A549 (cell line): ENCODE measurements at regions not wholly inside any gene's neighbourhood (a gene's known extent, or its start where the extent isn't known, plus 50 kb on each side); places are given as distances from the start of the nearest gene placed in this dataset.

Experiments used
- ATAC-seq, 2 experiments: fragments of 200-7000 bp in 1 of 2; fragments of >200 bp in 1 of 2; cut with Nextera tagmentation in 1 of 2; cut with Tn5 transposase in 1 of 2; 3 replicates each; pipeline versions ENCODE4 v1.8.0 to v1.9.1; 2018 to 2020; ENCODE audit warnings: mild to moderate bottlenecking in 1 of 2, moderate library complexity in 1 of 2
- CTCF ChIA-PET: fragments of 300-600 bp; sonication (Branson Sonifier 250); formaldehyde crosslinking; extraction: SDS; loops from one replicate; lab custom pipeline; 2021; ENCODE audit warnings: antibody characterized with exemption, inconsistent platforms; lab: Yijun Ruan, JAX
- POLR2A ChIA-PET: fragments of 350-600 bp; formaldehyde crosslinking; extraction: SDS; loops from one replicate; lab custom pipeline; 2021; ENCODE audit warnings: antibody characterized with exemption, inconsistent platforms; lab: Yijun Ruan, JAX
- DNase-seq, 2 experiments: peaks; one replicate each; pipeline versions ENCODE4 v3.0.0 to v3.0.0-alpha.2; 2011 to 2016; ENCODE audit warnings: low read depth in 1 of 2, low spot score in 1 of 2
- FAIRE-seq: peaks from 2 replicates; lab custom pipeline; 2011; peaks lifted over from hg19 to GRCh38; lab: Jason Lieb, UNC
- H3K27ac ChIP-seq, 2 experiments: fragments of >200 bp; sonication (Bioruptor Twin); formaldehyde crosslinking; 3 replicates each; pipeline ENCODE4 v1.5.1; 2016 to 2017
- H3K4me1 ChIP-seq: fragments of >200 bp; sonication (Bioruptor Twin); formaldehyde crosslinking; 3 replicates; pipeline ENCODE4 v1.6.1; 2016
- H3K4me2 ChIP-seq: fragments of >200 bp; sonication (Bioruptor Twin); formaldehyde crosslinking; 3 replicates; pipeline ENCODE4 v1.6.1; 2016
- H3K4me3 ChIP-seq: fragments of >200 bp; sonication (Bioruptor Twin); formaldehyde crosslinking; 3 replicates; pipeline ENCODE4 v1.5.1; 2016
- H3K9me3 ChIP-seq: fragments of >200 bp; sonication (Bioruptor Twin); formaldehyde crosslinking; 3 replicates; pipeline ENCODE4 v1.6.1; 2016
- CBX2 ChIP-seq: fragments of 200-600 bp; sonication (generic); IDR thresholded peaks from 2 replicates; pipeline ENCODE4 v1.6.1; 2016; ENCODE audit warnings: low read depth, mild to moderate bottlenecking, borderline replicate concordance
- CEBPB ChIP-seq, 2 experiments: fragments of >200 bp in 1 of 2; sonication (Bioruptor Twin) in 1 of 2; formaldehyde crosslinking in 1 of 2; IDR thresholded peaks; 2 replicates each; pipeline ENCODE4 v1.6.1; 2012 to 2016
- CHD2 ChIP-seq: fragments of 150-350 bp; IDR thresholded peaks from 2 replicates; pipeline ENCODE4 v1.6.1; 2014; ENCODE audit warnings: low read length; ENCODE audit not compliant: partially characterized antibody
- CHD4 ChIP-seq: fragments of 200-600 bp; sonication (generic); IDR thresholded peaks from 2 replicates; pipeline ENCODE4 v1.6.1; 2016; ENCODE audit warnings: antibody characterized with exemption, mild to moderate bottlenecking, borderline replicate concordance
- EHF ChIP-seq: fragments of 250-450 bp; sonication (Bioruptor Pico); IDR thresholded peaks from 2 replicates; pipeline ENCODE4 v1.5.0; 2020; ENCODE audit warnings: mild to moderate bottlenecking
- EP300 ChIP-seq, 2 experiments: fragments of >200 bp; sonication (Bioruptor Twin); formaldehyde crosslinking; IDR thresholded peaks; 2 replicates in 1 of 2; 3 replicates in 1 of 2; pipeline ENCODE4 v1.6.1; 2016 to 2017
- FOSL2 ChIP-seq, 2 experiments: fragments of 450-650 bp in 1 of 2; fragments of >200 bp in 1 of 2; sonication (Bioruptor Twin) in 1 of 2; formaldehyde crosslinking; IDR thresholded peaks; 2 replicates each; pipeline versions ENCODE4 v1.5.0 to v1.6.1; 2016 to 2020; ENCODE audit warnings: mild to moderate bottlenecking in 1 of 2, moderate library complexity in 1 of 2
- GATA3 ChIP-seq: IDR thresholded peaks from 2 replicates; pipeline ENCODE4 v1.6.1; 2012; ENCODE audit warnings: borderline replicate concordance
- HDAC2 ChIP-seq: fragments of 200-600 bp; sonication (generic); IDR thresholded peaks from 2 replicates; pipeline ENCODE4 v1.6.1; 2016
- HEYL ChIP-seq: fragments of 250-450 bp; sonication (Bioruptor Pico); IDR thresholded peaks from 2 replicates; pipeline ENCODE4 v1.8.0; 2021; ENCODE audit warnings: mild to moderate bottlenecking, moderate library complexity
- JUN ChIP-seq, 2 experiments: fragments of >200 bp; sonication (Bioruptor Twin); formaldehyde crosslinking; IDR thresholded peaks; 2 replicates in 1 of 2; 3 replicates in 1 of 2; pipeline ENCODE4 v1.6.1; 2016 to 2017
- JUNB ChIP-seq: fragments of >200 bp; sonication (Bioruptor Twin); formaldehyde crosslinking; IDR thresholded peaks from 2 replicates; pipeline ENCODE4 v1.6.1; 2016
- MAFK ChIP-seq: fragments of 450-650 bp; IDR thresholded peaks from 2 replicates; pipeline ENCODE4 v1.6.1; 2014; ENCODE audit not compliant: partially characterized antibody
- MAZ ChIP-seq: fragments of 150-350 bp; IDR thresholded peaks from 2 replicates; pipeline ENCODE4 v1.6.1; 2014; ENCODE audit warnings: antibody characterized with exemption, low read depth, low read length, borderline replicate concordance
- NPAS2 ChIP-seq: fragments of 250-450 bp; sonication (Bioruptor Pico); IDR thresholded peaks from 2 replicates; pipeline ENCODE4 v1.8.0; 2022; ENCODE audit warnings: mild to moderate bottlenecking, moderate library complexity, borderline replicate concordance
- PHF8 ChIP-seq: fragments of 200-600 bp; sonication (generic); IDR thresholded peaks from 2 replicates; pipeline ENCODE4 v1.6.1; 2016; ENCODE audit warnings: low read depth, mild to moderate bottlenecking, antibody characterized with exemption, moderate library complexity, borderline replicate concordance
- POLR2A ChIP-seq: IDR thresholded peaks from 2 replicates; pipeline ENCODE4 v1.6.1; 2012; ENCODE audit warnings: mild to moderate bottlenecking, low read length
- RCOR1 ChIP-seq: fragments of 150-350 bp; IDR thresholded peaks from 2 replicates; pipeline ENCODE4 v1.6.1; 2014; ENCODE audit warnings: antibody characterized with exemption, low read length, low read depth
- RNF2 ChIP-seq: fragments of 200-600 bp; sonication (generic); IDR thresholded peaks from 2 replicates; pipeline ENCODE4 v1.6.1; 2016; ENCODE audit warnings: low read depth, mild to moderate bottlenecking, antibody characterized with exemption, moderate library complexity, borderline replicate concordance
- TP53 ChIP-seq: fragments of 250-450 bp; sonication (Bioruptor Pico); IDR thresholded peaks from 2 replicates; pipeline ENCODE4 v1.5.0; 2021; ENCODE audit warnings: mild to moderate bottlenecking, moderate library complexity
- ZFP36 ChIP-seq: fragments of 450-650 bp; IDR thresholded peaks from 2 replicates; pipeline ENCODE4 v1.6.1; 2014; ENCODE audit warnings: borderline replicate concordance; ENCODE audit not compliant: partially characterized antibody
- ZSCAN20 ChIP-seq: fragments of 250-450 bp; sonication (Bioruptor Pico); IDR thresholded peaks from 2 replicates; pipeline ENCODE4 v1.8.0; 2022; ENCODE audit warnings: mild to moderate bottlenecking, moderate library complexity
- WGBS: methylation state at CpG from one replicate; pipeline ENCODE4 v1.1.6; 2017; ENCODE audit errors: missing lambda C conversion rate; 5-methylcytosine and 5-hydroxymethylcytosine counted together
- TF ChIP-seq, protein P1 (sequence below): IDR thresholded peaks from 2 replicates; pipeline ENCODE4 v1.6.1; 2012
- TF ChIP-seq, protein P2 (sequence below): fragments of 150-350 bp; IDR thresholded peaks from 2 replicates; pipeline ENCODE4 v1.6.1; 2014; ENCODE audit warnings: low read depth, mild to moderate bottlenecking, low read length
- TF ChIP-seq, protein P3 (sequence below): IDR thresholded peaks from 2 replicates; pipeline ENCODE4 v1.6.1; 2012
- TF ChIP-seq, protein P4 (sequence below): fragments of 200-600 bp; sonication (generic); IDR thresholded peaks from 2 replicates; pipeline ENCODE4 v1.6.1; 2016; ENCODE audit warnings: antibody characterized with exemption, mild to moderate bottlenecking, moderate library complexity

DNA sequence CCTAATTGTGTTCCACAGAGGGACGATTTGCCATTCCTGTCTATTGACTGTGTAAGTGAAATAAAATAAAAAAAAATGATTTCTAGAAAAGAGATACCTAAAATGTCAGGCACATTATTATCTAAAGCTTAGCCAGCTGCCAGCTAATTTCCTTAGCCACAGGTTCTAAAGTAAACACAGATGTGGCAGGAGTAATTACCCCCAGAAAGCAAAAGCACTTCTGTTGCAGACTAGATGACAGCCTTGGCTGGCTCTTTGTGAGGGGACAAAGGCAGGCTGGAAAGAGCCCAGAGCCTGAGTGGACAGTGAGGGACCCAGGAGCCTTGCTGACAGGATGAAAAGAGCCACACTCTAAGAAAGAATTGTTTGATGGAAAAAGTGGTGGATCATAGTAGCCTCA, 418.1 kb downstream of the LRIG3 start:
- H3K27ac ChIP-seq, result peak overlapping the region; percentile 9 to 15; a peak in 2 of 6 replicates

DNA sequence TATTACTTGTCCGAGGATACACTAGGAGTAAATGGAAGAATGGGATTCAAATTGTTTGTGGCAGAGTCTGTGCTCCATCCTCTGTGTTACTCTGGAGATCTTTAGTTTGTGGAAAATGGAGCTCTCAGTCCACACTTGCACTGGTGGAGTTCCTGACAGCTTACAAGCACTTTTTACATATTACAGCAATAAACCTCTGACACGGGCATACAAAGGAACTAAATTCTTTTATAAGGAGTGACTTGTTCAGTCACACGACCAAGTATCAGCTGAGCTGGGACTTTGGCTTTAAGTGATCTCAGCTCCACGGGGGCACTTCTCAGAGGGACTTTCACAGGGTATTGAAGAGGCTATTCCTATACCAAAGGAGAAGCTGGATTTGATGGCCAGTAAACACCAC, 417.5 kb downstream of the LRIG3 start:
- 48% methylated on average over 4 of the region's 4 CpGs for WGBS
- CTCF ChIA-PET, result interaction anchor here (1.3 kb wide), 1 partner anchor 38 kb away, joined by 3 read pairs; no protein-coding TSS in a partner anchor

More for the DNA sequence above, 418.1 kb downstream of the LRIG3 start:
- TF ChIP-seq, protein P1, sequence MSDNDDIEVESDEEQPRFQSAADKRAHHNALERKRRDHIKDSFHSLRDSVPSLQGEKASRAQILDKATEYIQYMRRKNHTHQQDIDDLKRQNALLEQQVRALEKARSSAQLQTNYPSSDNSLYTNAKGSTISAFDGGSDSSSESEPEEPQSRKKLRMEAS, result no peak
- TF ChIP-seq ZSCAN20 (CRISPR knock-in tag) (no peak), RNF2 (no peak), CBX2 (no peak), PHF8 (no peak)
- TF ChIP-seq, protein P2, sequence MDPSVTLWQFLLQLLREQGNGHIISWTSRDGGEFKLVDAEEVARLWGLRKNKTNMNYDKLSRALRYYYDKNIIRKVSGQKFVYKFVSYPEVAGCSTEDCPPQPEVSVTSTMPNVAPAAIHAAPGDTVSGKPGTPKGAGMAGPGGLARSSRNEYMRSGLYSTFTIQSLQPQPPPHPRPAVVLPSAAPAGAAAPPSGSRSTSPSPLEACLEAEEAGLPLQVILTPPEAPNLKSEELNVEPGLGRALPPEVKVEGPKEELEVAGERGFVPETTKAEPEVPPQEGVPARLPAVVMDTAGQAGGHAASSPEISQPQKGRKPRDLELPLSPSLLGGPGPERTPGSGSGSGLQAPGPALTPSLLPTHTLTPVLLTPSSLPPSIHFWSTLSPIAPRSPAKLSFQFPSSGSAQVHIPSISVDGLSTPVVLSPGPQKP, result no peak
- TF ChIP-seq, all 56 proteins: peak for 0
- no peak; a peak in 1 of 6 replicates for ATAC-seq
- ChIA-PET POLR2A (no interaction called here), CTCF (interaction anchor here (0.7 to 1.3 kb wide), 2 partner anchors 14 to 39 kb away, joined by 3 read pairs; no protein-coding TSS in a partner anchor)
- Histone ChIP-seq H3K4me3 (no peak overlapping the region), H3K4me1 (peaks cover 26% of the 10 kb centered on the region), H3K9me3 (no peaks in the 10 kb centered on the region), H3K4me2 (peak overlapping the region; percentile 3; the same call in 1 of the 3 replicates)
- 28% methylated on average over 1 of the region's 1 CpG for WGBS
- FAIRE-seq, result no peak
- DNase-seq, result no peak

DNA sequence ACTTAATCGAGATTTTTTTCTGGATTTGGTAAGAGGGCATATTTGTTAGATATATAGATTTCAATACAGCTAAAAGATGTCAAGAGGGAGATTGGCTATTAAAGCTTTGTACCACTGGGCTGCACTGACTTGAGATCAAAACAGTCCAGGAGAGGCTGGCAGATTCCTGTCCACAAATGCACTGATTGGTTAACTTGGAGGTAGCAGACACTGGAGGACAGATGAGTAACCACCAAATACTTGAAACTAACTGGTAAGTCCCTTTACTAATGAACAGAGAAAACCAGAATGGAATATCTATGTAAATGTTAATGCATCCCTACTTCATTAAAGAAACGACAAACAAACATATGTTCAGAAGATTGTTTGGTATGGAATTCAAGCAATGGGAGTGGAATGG, 416.6 kb downstream of the LRIG3 start:
- Histone ChIP-seq H3K4me3 (no peak overlapping the region), H3K27ac (no peak overlapping the region), H3K4me2 (no peak overlapping the region; the same call in 2 of the 3 replicates), H3K9me3 (no peaks in the 10 kb centered on the region), H3K4me1 (peaks cover 26% of the 10 kb centered on the region)
- ChIA-PET CTCF (no interaction called here), POLR2A (no interaction called here)
- WGBS, result 34% methylated on average over 2 of the region's 2 CpGs
- FAIRE-seq (no peak), DNase-seq (peak in 1 of 2 experiments; percentile 20), ATAC-seq (no peak)
- TF ChIP-seq RCOR1, result no peak
- TF ChIP-seq, protein P3, sequence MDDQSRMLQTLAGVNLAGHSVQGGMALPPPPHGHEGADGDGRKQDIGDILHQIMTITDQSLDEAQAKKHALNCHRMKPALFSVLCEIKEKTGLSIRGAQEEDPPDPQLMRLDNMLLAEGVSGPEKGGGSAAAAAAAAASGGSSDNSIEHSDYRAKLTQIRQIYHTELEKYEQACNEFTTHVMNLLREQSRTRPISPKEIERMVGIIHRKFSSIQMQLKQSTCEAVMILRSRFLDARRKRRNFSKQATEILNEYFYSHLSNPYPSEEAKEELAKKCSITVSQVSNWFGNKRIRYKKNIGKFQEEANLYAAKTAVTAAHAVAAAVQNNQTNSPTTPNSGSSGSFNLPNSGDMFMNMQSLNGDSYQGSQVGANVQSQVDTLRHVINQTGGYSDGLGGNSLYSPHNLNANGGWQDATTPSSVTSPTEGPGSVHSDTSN, result no peak
- no peak for TF ChIP-seq TP53 (CRISPR knock-in tag)
- TF ChIP-seq CHD2, result no peak
- TF ChIP-seq HEYL, result no peak
- TF ChIP-seq JUNB, result no peak
- TF ChIP-seq, protein P2, result no peak
- TF ChIP-seq, protein P1, result no peak
- TF ChIP-seq CHD4, result no peak
- no peak for TF ChIP-seq EHF (CRISPR knock-in tag)
- TF ChIP-seq GATA3, result no peak
- TF ChIP-seq EP300 (IDR thresholded peaks at IDR 0.05), result no peak

More for the DNA sequence above, 417.5 kb downstream of the LRIG3 start:
- POLR2A ChIA-PET, result no interaction called here
- Histone ChIP-seq H3K27ac (no peak overlapping the region), H3K4me3 (no peak overlapping the region), H3K9me3 (no peaks in the 10 kb centered on the region), H3K4me1 (peaks cover 26% of the 10 kb centered on the region)
- no peak for FAIRE-seq
- TF ChIP-seq CHD4 (no peak), ZFP36 (no peak), JUN (IDR thresholded peaks at IDR 0.05) (no peak), GATA3 (no peak), NPAS2 (CRISPR knock-in tag) (no peak), POLR2A (no peak), ZSCAN20 (CRISPR knock-in tag) (no peak), FOSL2 (IDR thresholded peaks at IDR 0.05) (no peak), FOSL2 (CRISPR knock-in tag; IDR thresholded peaks at IDR 0.05) (no peak), MAFK (no peak), CEBPB (IDR thresholded peaks at IDR 0.05) (no peak), MAZ (no peak), HDAC2 (no peak)
- TF ChIP-seq, protein P1, result no peak
- TF ChIP-seq, protein P4, sequence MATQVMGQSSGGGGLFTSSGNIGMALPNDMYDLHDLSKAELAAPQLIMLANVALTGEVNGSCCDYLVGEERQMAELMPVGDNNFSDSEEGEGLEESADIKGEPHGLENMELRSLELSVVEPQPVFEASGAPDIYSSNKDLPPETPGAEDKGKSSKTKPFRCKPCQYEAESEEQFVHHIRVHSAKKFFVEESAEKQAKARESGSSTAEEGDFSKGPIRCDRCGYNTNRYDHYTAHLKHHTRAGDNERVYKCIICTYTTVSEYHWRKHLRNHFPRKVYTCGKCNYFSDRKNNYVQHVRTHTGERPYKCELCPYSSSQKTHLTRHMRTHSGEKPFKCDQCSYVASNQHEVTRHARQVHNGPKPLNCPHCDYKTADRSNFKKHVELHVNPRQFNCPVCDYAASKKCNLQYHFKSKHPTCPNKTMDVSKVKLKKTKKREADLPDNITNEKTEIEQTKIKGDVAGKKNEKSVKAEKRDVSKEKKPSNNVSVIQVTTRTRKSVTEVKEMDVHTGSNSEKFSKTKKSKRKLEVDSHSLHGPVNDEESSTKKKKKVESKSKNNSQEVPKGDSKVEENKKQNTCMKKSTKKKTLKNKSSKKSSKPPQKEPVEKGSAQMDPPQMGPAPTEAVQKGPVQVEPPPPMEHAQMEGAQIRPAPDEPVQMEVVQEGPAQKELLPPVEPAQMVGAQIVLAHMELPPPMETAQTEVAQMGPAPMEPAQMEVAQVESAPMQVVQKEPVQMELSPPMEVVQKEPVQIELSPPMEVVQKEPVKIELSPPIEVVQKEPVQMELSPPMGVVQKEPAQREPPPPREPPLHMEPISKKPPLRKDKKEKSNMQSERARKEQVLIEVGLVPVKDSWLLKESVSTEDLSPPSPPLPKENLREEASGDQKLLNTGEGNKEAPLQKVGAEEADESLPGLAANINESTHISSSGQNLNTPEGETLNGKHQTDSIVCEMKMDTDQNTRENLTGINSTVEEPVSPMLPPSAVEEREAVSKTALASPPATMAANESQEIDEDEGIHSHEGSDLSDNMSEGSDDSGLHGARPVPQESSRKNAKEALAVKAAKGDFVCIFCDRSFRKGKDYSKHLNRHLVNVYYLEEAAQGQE, result no peak
- TF ChIP-seq, all 56 proteins: peak for 0
- DNase-seq (no peak), ATAC-seq (no peak)
- no peak overlapping the region for H3K4me2 ChIP-seq
